ENCODE measurements at regions not wholly inside any gene's neighbourhood (a gene's known extent, or its start where the extent isn't known, plus 50 kb on each side); places are given as distances from the start of the nearest gene placed in this dataset.

GRCh38 chr15:70222606-70223005 is 124.9 kb upstream of the TLE3 start:
- H3K4me3 ChIP-seq: no peak overlapping the region
- no peaks in the 10 kb centered on the region for H3K36me3 ChIP-seq
- H3K27ac ChIP-seq: no peak overlapping the region
- H3K4me1 ChIP-seq: no peaks in the 10 kb centered on the region
- no peak for DNase-seq
- no peak for FAIRE-seq
- no peak for ATAC-seq
- intact Hi-C loops (cut with DNase I): no loop called here
- WGBS, 2 donors: 56 to 60% methylated on average over 2 of the region's 2 CpGs
- no peak for TF ChIP-seq CTCF (IDR thresholded peaks at IDR 0.05)
- H3K9me3 ChIP-seq: no peaks in the 10 kb centered on the region
- no peaks in the 10 kb centered on the region for H3K27me3 ChIP-seq

- Histone ChIP-seq H3K27ac (no peak overlapping the region), H3K36me3 (no peaks in the 10 kb centered on the region), H3K27me3 (no peaks in the 10 kb centered on the region), H3K9me3 (no peaks in the 10 kb centered on the region), H3K4me1 (no peaks in the 10 kb centered on the region), H3K4me3 (no peak overlapping the region)
- intact Hi-C loops (cut with DNase I): no loop called here
- no peak for ATAC-seq
- no peak for TF ChIP-seq CTCF (IDR thresholded peaks at IDR 0.05)
- WGBS, 2 donors: 87 to 90% methylated on average over 6 of the region's 6 CpGs
- FAIRE-seq: no peak
- no peak for DNase-seq
These were observed 122.9 kb upstream of the TLE3 start for GRCh38 chr15:70220490-70221096.

- H3K27me3 ChIP-seq: no peaks in the 10 kb centered on the region
- H3K36me3 ChIP-seq: no peaks in the 10 kb centered on the region
- intact Hi-C loops (cut with DNase I): no loop called here
- ATAC-seq: no peak
- TF ChIP-seq CTCF (IDR thresholded peaks at IDR 0.05): no peak
- DNase-seq: no peak
- WGBS, 2 donors: 85 to 87% methylated on average over 6 of the region's 6 CpGs
- H3K4me3 ChIP-seq: no peak overlapping the region
- FAIRE-seq: no peak
- H3K27ac ChIP-seq: no peak overlapping the region
- no peaks in the 10 kb centered on the region for H3K4me1 ChIP-seq
- no peaks in the 10 kb centered on the region for H3K9me3 ChIP-seq
These were observed 122.2 kb upstream of the TLE3 start for GRCh38 chr15:70219966-70220365.

GRCh38 chr15:70219256-70219895 is 121.7 kb upstream of the TLE3 start:
- DNase-seq (no peak), ATAC-seq (no peak), FAIRE-seq (no peak)
- no peaks in the 10 kb centered on the region for H3K27me3 ChIP-seq
- no peaks in the 10 kb centered on the region for H3K36me3 ChIP-seq
- H3K27ac ChIP-seq: no peak overlapping the region
- intact Hi-C loops (cut with DNase I): no loop called here
- no peak overlapping the region for H3K4me3 ChIP-seq
- WGBS, 2 donors: 88 to 93% methylated on average over 8 of the region's 8 CpGs
- H3K9me3 ChIP-seq: no peaks in the 10 kb centered on the region
- no peak for TF ChIP-seq CTCF (IDR thresholded peaks at IDR 0.05)
- H3K4me1 ChIP-seq: no peaks in the 10 kb centered on the region
